Uterus (tissue), 3 donors: ENCODE measurements at regions not wholly inside any gene's neighbourhood (a gene's known extent, or its start where the extent isn't known, plus 50 kb on each side); places are given as distances from the start of the nearest gene placed in this dataset.
"Not testable (repeated sequence)": the region's sequence is repeated elsewhere in the genome, so short reads cannot be mapped to it uniquely, and the experiment has no call there.

Experiments
- DNase-seq, 2 donors: peaks; one replicate each; pipeline ENCODE4 v3.0.0-alpha.2; 2019 to 2020
- H3K27ac ChIP-seq, 2 donors: fragments of 200-600 bp; sonication (generic); 1 replicate in 1 of 2; 2 replicates in 1 of 2; pipeline ENCODE4 v1.5.1; 2016 to 2018
- H3K27me3 ChIP-seq, 2 donors: fragments of 200-600 bp; sonication (generic); one replicate each; pipeline ENCODE4 v1.5.1; 2018 to 2019; ENCODE audit warnings: control low read depth in 1 of 2
- H3K36me3 ChIP-seq, 2 donors: fragments of 200-600 bp; sonication (generic); one replicate each; pipeline ENCODE4 v1.5.1; 2019; ENCODE audit warnings: control low read depth in 1 of 2
- H3K4me1 ChIP-seq, 2 donors: fragments of 200-600 bp; sonication (generic); one replicate each; pipeline ENCODE4 v1.5.1; 2018 to 2019; ENCODE audit warnings: control low read depth in 1 of 2
- H3K4me3 ChIP-seq, 2 donors: fragments of 200-600 bp; sonication (generic); 1 replicate in 1 of 2; 2 replicates in 1 of 2; pipeline ENCODE4 v1.5.1; 2018 to 2019; ENCODE audit warnings: mild to moderate bottlenecking in 1 of 2
- H3K9me3 ChIP-seq, 2 donors: fragments of 200-600 bp; sonication (generic); one replicate each; pipeline ENCODE4 v1.5.1; 2019; ENCODE audit warnings: control low read depth in 1 of 2
- CTCF ChIP-seq, 4 experiments: fragments of 200-600 bp in 2 of 4; fragments of 450-650 bp in 2 of 4; sonication (generic) in 2 of 4; IDR thresholded peaks; one replicate each; pipeline ENCODE4 v1.5.1; 2016 to 2019; ENCODE audit warnings: antibody characterized with exemption in 4 of 4, mild to moderate bottlenecking in 2 of 4, moderate library complexity in 1 of 4
- POLR2A ChIP-seq, 2 donors: fragments of 450-650 bp; IDR thresholded peaks; one replicate each; pipeline ENCODE4 v1.6.1; 2016; ENCODE audit warnings: antibody characterized with exemption in 2 of 2, mild to moderate bottlenecking in 1 of 2, moderate library complexity in 1 of 2
- intact Hi-C: fragments of 100-400 bp; cut with DNase I; formaldehyde crosslinking; loops from one replicate; pipeline ENCODE4 v1.15.1; 2023; ENCODE audit warnings: low total_unique reads
- donor health status: DM: yes; HTN: yes; CAD: no.

GRCh38 chr3:17817545-17817944 lies 75.1 kb upstream of the TBC1D5 start:
- H3K36me3 ChIP-seq, result no peaks in the 10 kb centered on the region
- H3K27me3 ChIP-seq, result no peaks in the 10 kb centered on the region
- TF ChIP-seq POLR2A (IDR thresholded peaks at IDR 0.05) (no peak), CTCF (IDR thresholded peaks at IDR 0.05) (no peak)
- H3K4me1 ChIP-seq, result no peaks in the 10 kb centered on the region
- no peak for DNase-seq
- intact Hi-C loops, result no loop called here
- H3K4me3 ChIP-seq, result no peak overlapping the region
- H3K27ac ChIP-seq, result no peak overlapping the region
- H3K9me3 ChIP-seq, result no peaks in the 10 kb centered on the region

GRCh38 chr3:17816839-17817238 lies 74.4 kb upstream of the TBC1D5 start:
- H3K27me3 ChIP-seq, DNase-seq, H3K4me3 ChIP-seq, H3K9me3 ChIP-seq, H3K4me1 ChIP-seq, H3K27ac ChIP-seq, H3K36me3 ChIP-seq, intact Hi-C loops: not testable (repeated sequence)

- H3K9me3 ChIP-seq, H3K4me1 ChIP-seq, H3K27me3 ChIP-seq, H3K4me3 ChIP-seq, H3K36me3 ChIP-seq, H3K27ac ChIP-seq, DNase-seq, intact Hi-C loops: not testable (repeated sequence)
Observed at GRCh38 chr3:17812328-17812727, 69.9 kb upstream of the TBC1D5 start.

- Histone ChIP-seq H3K4me1 (no peaks in the 10 kb centered on the region), H3K27ac (no peak overlapping the region), H3K27me3 (no peaks in the 10 kb centered on the region), H3K9me3 (no peaks in the 10 kb centered on the region), H3K36me3 (no peaks in the 10 kb centered on the region), H3K4me3 (no peak overlapping the region)
- no peak for TF ChIP-seq POLR2A (IDR thresholded peaks at IDR 0.05)
- TF ChIP-seq CTCF (IDR thresholded peaks at IDR 0.05), result no peak
- intact Hi-C loops, result no loop called here
- DNase-seq, result no peak
Observed at GRCh38 chr3:17811646-17812045, 69.2 kb upstream of the TBC1D5 start.

GRCh38 chr3:17810759-17811158 lies 68.3 kb upstream of the TBC1D5 start:
- no peaks in the 10 kb centered on the region for H3K36me3 ChIP-seq
- TF ChIP-seq POLR2A (IDR thresholded peaks at IDR 0.05) (no peak), CTCF (IDR thresholded peaks at IDR 0.05) (peak in 1 of 4 experiments; percentile 7)
- H3K4me1 ChIP-seq, result no peaks in the 10 kb centered on the region
- no peaks in the 10 kb centered on the region for H3K27me3 ChIP-seq
- H3K27ac ChIP-seq, result no peak overlapping the region
- H3K4me3 ChIP-seq, result no peak overlapping the region
- no peaks in the 10 kb centered on the region for H3K9me3 ChIP-seq
- intact Hi-C loops, result no loop called here
- DNase-seq, result no peak

GRCh38 chr3:17808994-17809393 lies 66.6 kb upstream of the TBC1D5 start:
- intact Hi-C loops, result no loop called here
- no peaks in the 10 kb centered on the region for H3K27me3 ChIP-seq
- H3K36me3 ChIP-seq, result no peaks in the 10 kb centered on the region
- H3K4me3 ChIP-seq, result no peak overlapping the region
- DNase-seq, result no peak
- no peaks in the 10 kb centered on the region for H3K9me3 ChIP-seq
- no peak for TF ChIP-seq CTCF (IDR thresholded peaks at IDR 0.05)
- no peak for TF ChIP-seq POLR2A (IDR thresholded peaks at IDR 0.05)
- no peak overlapping the region for H3K27ac ChIP-seq
- H3K4me1 ChIP-seq, result no peaks in the 10 kb centered on the region
